ENCODE measurements at regions not wholly inside any gene's neighbourhood (a gene's known extent, or its start where the extent isn't known, plus 50 kb on each side); places are given as distances from the start of the nearest gene placed in this dataset.

DNA sequence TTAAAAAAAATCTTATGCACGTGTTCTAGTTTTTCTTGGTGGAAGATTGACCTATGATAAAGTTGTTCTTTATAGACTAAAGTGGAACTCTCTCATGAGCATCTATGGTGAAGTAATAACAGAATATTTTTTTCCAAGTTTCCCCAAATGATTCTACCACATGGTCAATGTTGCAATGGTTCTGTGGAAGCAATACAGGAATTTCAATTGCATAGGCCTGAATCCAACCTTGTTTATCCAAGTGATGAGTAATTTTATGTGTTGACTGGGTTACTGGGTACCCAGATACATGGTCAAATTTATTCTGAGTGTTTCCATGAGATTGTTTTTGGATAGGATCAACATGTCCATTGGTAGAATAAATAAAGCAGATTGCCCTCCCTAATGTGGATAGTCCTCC is 581.5 kb downstream of the MMUT start:
- no peak for TF ChIP-seq CTCF (IDR thresholded peaks at IDR 0.05; ENCODE audit: low read depth, low read length)
- no peak for TF ChIP-seq POLR2A (IDR thresholded peaks at IDR 0.05; ENCODE audit: extremely low read depth, insufficient read length)
- no peak for TF ChIP-seq MAX (IDR thresholded peaks at IDR 0.05; ENCODE audit: low read depth, low read length)

Data from NB4 (cell line).